ENCODE measurements at regions not wholly inside any gene's neighbourhood (a gene's known extent, or its start where the extent isn't known, plus 50 kb on each side); places are given as distances from the start of the nearest gene placed in this dataset.
A peak's percentile ranks its signal among the peaks of the same experiment; 100 is the strongest.
"Not testable (repeated sequence)": the region's sequence is repeated elsewhere in the genome, so short reads cannot be mapped to it uniquely, and the experiment has no call there.

GRCh38 chr10:52481986-52482555 is 168.0 kb downstream of the DKK1 start:
- no peak for DNase-seq (ENCODE audit: low spot score)

GRCh38 chr10:52483587-52483986 is 169.5 kb downstream of the DKK1 start:
- no peak for DNase-seq (ENCODE audit: low spot score)

DNA sequence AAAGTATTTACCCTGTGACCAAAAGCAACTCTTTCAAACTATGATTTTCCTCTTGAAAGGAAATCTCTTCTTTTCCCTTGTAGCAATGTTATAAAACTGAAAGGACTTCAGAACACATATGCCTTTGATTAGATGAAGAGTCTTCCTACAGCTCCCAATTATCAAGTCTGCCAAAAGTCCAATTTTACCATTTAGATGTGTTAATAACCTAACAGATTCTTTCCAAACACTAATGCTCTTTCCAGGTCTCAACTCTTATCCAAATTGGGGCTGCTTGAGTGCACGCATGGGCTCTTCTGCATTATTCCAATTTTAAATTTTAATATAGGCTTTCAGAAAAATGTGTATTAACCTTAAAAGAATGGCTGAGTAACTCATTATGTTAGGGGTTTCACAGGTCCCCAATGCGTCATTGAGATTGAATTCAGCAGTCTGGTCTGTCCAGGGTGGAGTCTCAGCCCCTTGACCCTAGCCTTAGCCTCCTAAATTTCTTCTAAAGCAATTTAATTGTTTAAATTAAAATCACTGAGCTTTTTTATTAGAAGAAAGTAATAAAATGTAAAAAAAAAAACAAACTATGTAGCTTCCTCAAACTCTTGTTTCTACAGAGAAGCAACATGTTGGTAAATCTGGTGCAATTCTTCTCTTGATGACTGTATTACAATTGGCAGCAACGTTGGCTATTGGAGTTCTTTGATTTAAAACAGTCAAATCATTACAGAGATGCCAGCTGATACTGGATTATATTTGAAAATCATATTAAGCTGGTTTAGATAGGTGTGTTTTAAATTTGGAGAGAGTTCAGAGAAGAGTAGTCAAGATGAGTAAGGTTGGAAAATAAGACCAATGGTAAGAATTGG is 170.4 kb downstream of the DKK1 start:
- DNase-seq (ENCODE audit: low spot score): no peak

DNA sequence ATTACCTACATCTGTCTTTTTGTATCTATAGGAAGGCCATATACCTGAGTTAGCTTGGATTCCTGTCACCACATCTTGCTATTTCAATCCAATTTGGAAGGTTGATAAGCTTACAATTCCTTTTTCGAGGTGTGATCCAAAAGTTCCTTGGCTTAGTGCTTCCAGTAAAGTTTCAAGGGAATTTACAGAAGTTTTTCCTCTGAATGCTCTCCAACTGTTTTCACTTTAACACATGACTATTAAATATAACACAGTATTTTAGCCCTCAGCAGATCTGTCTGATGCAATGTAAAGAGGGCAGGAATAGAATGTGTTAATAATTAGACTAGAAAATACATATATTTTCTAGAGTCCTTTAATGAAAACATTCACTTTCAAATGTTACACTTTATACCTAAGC is 171.4 kb downstream of the DKK1 start:
- DNase-seq (ENCODE audit: low spot score): no peak

GRCh38 chr10:52486840-52487611 is 172.9 kb downstream of the DKK1 start:
- DNase-seq (ENCODE audit: low spot score): no peak

GRCh38 chr10:52488606-52489485 is 174.8 kb downstream of the DKK1 start:
- peak; percentile 36 for DNase-seq (ENCODE audit: low spot score)

- DNase-seq (ENCODE audit: low spot score): no peak
Measured at GRCh38 chr10:52491246-52491995, 177.3 kb downstream of the DKK1 start.

GRCh38 chr10:52499281-52499680 is 185.2 kb downstream of the DKK1 start:
- DNase-seq (ENCODE audit: low spot score): no peak

DNA sequence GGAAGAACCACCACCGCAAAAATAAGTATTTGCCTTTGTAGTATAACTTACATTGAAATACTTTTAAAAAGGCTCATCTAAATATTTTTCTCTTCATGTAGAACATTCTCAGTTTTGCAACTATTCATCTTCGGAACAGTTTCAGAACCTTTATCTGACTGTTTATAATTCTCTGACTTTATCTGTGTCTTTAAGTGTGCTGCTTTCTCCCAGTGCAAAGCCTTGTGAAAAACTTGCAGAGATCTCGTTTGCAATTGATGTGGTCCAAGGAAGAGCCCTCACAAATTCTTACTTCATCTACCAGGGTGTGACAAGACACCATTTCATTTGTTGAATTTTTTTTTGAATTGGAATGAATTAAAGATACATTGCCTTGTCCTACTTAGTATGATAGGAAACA is 186.4 kb downstream of the DKK1 start:
- DNase-seq (ENCODE audit: low spot score): no peak

DNA sequence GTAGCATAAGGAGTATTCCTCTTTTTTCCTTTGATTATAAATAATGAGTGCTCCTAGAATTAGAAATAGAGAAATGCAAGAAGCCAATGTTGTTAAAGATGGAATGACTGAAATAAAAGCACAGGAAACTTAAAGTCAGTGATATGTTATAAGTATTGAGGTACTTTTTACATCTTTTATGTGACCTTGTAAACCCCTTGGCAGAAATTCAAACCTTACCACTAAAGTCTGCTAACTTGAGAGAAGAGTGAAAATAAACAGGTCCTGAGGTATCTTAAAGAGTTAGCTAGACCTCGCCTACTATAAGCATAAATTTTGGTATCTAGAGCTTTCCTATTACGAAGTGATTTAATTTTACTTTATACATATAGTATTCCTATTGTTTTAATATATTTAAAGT is 188.2 kb downstream of the DKK1 start:
- no peak for DNase-seq (ENCODE audit: low spot score)

GRCh38 chr10:52505341-52505740 is 191.3 kb downstream of the DKK1 start:
- not testable (repeated sequence) for DNase-seq (ENCODE audit: low spot score)

- no peak for DNase-seq (ENCODE audit: low spot score)
Measured at GRCh38 chr10:52514481-52514880, 200.4 kb downstream of the DKK1 start.

DNA sequence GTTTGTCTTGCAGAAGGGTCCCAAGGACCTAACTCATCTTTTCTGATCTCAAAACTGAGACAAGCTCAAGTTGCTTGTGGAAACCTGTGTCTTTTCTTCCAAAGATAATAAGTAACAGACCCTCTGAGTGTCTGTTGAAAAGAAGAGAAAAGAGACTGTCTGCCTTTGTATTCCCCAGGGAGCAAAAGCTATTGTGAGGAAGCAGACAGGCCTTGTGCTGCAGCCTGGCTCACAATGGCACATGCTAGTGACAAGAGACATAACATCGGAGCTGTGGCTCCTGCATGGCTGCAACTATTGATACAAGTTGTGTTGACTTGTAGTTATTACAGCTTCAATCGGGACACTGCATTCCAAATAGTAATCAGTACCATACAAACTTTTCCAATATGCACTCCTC is 202.9 kb downstream of the DKK1 start:
- DNase-seq (ENCODE audit: low spot score): peak; percentile 29

DNA sequence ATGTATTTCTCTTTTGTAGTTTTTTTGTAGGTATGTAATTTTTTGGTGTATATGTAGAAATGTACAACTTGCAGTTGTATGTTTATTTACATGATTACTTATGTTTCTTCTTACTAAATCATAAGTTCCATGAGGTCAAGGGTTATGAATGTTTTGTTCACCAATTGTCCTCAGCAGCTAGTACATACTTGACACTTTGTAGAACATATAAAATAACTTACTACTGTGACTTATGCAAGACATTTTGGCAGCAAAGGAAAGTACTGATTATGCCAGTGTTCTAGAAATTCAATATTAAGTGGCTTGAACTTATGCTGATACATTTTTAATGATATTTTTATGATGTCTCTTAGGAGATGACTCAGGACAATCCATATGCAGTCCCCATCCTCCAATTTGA is 209.6 kb downstream of the DKK1 start:
- DNase-seq (ENCODE audit: low spot score): no peak

- no peak for DNase-seq (ENCODE audit: low spot score)
Measured at GRCh38 chr10:52525761-52526160, 211.7 kb downstream of the DKK1 start.

- DNase-seq (ENCODE audit: low spot score): no peak
Measured at GRCh38 chr10:52526251-52526823, 212.3 kb downstream of the DKK1 start.

DNA sequence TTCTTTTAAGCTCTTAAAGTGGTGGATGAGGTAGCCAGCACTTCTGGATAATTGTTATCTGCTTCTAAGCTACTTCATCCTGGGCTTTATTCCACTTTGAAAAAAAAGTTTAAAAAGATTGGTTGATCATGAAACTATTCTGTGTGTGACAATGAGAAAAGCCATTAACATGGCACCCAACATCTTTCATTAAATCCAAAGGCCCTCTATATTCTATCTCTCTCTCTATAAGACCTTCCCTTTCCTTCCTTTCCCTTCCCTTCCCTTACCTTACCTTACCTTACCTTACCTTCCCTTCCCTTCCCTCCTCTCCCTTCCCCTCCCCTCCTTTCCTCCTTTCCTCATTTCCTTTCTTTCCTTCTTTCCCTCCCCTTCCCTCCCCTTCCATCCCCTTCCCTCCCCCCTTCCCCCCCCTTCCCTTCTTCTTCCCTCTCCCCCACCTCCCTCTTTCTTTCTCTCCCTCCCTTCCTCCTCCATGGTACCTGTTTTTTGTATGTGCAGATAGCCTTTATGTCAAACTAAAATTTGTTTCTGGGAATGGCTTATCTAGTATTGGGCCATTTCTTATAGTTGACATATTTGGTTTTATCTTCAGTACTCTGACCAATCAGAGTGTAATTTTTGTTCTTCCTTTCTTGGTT is 218.7 kb downstream of the DKK1 start:
- no peak for DNase-seq (ENCODE audit: low spot score)

GRCh38 chr10:52533986-52534385 is 219.9 kb downstream of the DKK1 start:
- no peak for DNase-seq (ENCODE audit: low spot score)

- no peak for DNase-seq (ENCODE audit: low spot score)
Measured at GRCh38 chr10:52539463-52539862, 225.4 kb downstream of the DKK1 start.

GRCh38 chr10:52540479-52540984 is 226.5 kb downstream of the DKK1 start:
- no peak for DNase-seq (ENCODE audit: low spot score)
